ENCODE measurements at regions not wholly inside any gene's neighbourhood (a gene's known extent, or its start where the extent isn't known, plus 50 kb on each side); places are given as distances from the start of the nearest gene placed in this dataset.

DNA sequence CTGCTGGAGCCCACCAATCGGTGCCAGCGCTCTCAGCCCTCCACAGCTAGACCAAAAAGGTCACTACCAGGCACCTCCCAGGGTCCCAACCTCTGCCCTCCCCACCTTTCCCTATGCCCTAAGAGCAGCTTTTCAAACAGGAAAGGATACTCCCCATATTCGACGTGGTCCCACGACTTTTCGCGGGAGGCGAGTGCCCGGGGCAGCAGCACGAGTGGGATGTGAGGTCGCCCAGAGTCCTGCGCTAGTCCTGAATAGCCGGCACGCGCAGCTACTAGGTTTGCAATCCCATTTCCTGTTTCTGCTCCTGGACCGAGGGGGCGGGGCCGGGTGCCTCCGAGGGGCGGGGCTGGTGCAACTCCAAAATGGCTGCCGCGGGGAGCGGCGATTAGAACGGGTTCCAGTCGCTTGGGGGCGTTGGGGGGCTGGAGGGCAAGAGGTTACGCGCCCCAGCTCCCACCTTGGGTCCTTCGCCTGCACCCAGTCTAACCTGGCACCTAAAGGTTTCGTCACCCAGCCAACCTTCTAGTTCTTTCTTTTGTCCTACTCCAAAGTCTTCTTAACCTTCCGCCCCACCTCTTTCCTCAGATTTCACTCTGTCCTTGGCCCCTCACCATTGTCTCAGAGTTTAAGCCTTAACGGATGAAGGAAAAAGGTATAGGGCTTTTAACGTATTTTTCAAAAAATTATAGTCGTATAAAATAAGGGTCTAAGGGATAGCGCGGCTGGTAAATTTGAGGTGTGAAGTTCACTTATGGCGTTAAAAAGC, 85.0 kb upstream of the TENT5D start:
- TF ChIP-seq CTCF (IDR thresholded peaks at IDR 0.05; ENCODE audit: poor library complexity, severe bottlenecking) (no peak), EP300 (conservative IDR thresholded peaks at IDR 0.05; ENCODE audit: poor library complexity, severe bottlenecking) (no peak)
